BJ (cell line): ENCODE measurements at regions not wholly inside any gene's neighbourhood (a gene's known extent, or its start where the extent isn't known, plus 50 kb on each side); places are given as distances from the start of the nearest gene placed in this dataset.

ENCODE experiments used
- CTCF ChIA-PET: fragments of 350-600 bp; formaldehyde crosslinking; extraction: SDS; loops from one replicate; lab custom pipeline; 2021; ENCODE audit warnings: antibody characterized with exemption, inconsistent platforms; lab: Yijun Ruan, JAX
- POLR2A ChIA-PET: fragments of 300-600 bp; sonication (Branson Sonifier 250); formaldehyde crosslinking; extraction: SDS; loops from one replicate; lab custom pipeline; 2021; ENCODE audit warnings: antibody characterized with exemption; lab: Charles Lee
- DNase-seq: peaks from one replicate; pipeline ENCODE4 v3.0.0-alpha.2; 2011; ENCODE audit warnings: low read depth
- H3K27me3 ChIP-seq: 2 replicates; pipeline ENCODE4 v1.6.0; 2011; ENCODE audit warnings: low read length; ENCODE audit not compliant: control insufficient read depth, insufficient read depth
- H3K36me3 ChIP-seq: 2 replicates; pipeline ENCODE4 v1.5.1; 2011; ENCODE audit warnings: low read length; ENCODE audit not compliant: control insufficient read depth, insufficient read depth
- H3K4me3 ChIP-seq: 2 replicates; pipeline ENCODE4 v1.5.1; 2011; ENCODE audit warnings: low read depth, mild to moderate bottlenecking, control low read depth, low read length
- TF ChIP-seq, protein P1 (sequence below): IDR thresholded peaks from 2 replicates; pipeline ENCODE4 v1.5.1; 2011; ENCODE audit warnings: low read depth, mild to moderate bottlenecking, control low read depth, inconsistent platforms, low read length, moderate library complexity; ENCODE audit not compliant: insufficient read depth

GRCh38 chr20:21653628-21654027 is 51.8 kb upstream of the PAX1 start:
- POLR2A ChIA-PET: no interaction called here
- CTCF ChIA-PET: no interaction called here
- Histone ChIP-seq H3K4me3 (no peak overlapping the region), H3K27me3 (no peaks in the 10 kb centered on the region), H3K36me3 (no peaks in the 10 kb centered on the region)
- TF ChIP-seq, protein P1, sequence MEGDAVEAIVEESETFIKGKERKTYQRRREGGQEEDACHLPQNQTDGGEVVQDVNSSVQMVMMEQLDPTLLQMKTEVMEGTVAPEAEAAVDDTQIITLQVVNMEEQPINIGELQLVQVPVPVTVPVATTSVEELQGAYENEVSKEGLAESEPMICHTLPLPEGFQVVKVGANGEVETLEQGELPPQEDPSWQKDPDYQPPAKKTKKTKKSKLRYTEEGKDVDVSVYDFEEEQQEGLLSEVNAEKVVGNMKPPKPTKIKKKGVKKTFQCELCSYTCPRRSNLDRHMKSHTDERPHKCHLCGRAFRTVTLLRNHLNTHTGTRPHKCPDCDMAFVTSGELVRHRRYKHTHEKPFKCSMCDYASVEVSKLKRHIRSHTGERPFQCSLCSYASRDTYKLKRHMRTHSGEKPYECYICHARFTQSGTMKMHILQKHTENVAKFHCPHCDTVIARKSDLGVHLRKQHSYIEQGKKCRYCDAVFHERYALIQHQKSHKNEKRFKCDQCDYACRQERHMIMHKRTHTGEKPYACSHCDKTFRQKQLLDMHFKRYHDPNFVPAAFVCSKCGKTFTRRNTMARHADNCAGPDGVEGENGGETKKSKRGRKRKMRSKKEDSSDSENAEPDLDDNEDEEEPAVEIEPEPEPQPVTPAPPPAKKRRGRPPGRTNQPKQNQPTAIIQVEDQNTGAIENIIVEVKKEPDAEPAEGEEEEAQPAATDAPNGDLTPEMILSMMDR: no peak
- DNase-seq: no peak

DNA sequence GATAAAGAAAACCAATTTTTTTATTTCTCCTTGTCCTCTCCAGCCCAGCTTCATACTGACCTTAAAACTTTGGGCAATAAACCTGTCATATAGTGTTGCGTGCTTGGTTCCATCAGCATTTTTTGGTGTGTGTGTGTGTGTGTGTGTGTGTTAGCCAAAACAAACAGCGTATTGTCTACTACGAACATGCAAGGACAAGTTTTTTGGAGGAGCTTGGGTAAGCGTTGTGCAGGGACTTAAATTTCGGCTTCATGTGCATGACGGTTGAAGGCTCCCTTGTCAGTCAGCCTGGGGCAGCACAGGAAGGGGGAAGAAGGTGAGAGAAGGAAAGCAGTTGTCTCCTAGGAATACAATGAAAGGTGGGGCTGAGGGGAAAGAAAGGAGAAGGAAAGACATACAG is 62.0 kb upstream of the PAX1 start:
- TF ChIP-seq, protein P1: no peak
- POLR2A ChIA-PET: no interaction called here
- no peak for DNase-seq
- Histone ChIP-seq H3K36me3 (no peaks in the 10 kb centered on the region), H3K4me3 (no peak overlapping the region), H3K27me3 (no peaks in the 10 kb centered on the region)
- CTCF ChIA-PET: no interaction called here

GRCh38 chr20:21640556-21640955 is 64.9 kb upstream of the PAX1 start:
- no peaks in the 10 kb centered on the region for H3K27me3 ChIP-seq
- POLR2A ChIA-PET: no interaction called here
- TF ChIP-seq, protein P1: no peak
- no peak for DNase-seq
- CTCF ChIA-PET: no interaction called here
- no peak overlapping the region for H3K4me3 ChIP-seq
- H3K36me3 ChIP-seq: no peaks in the 10 kb centered on the region

DNA sequence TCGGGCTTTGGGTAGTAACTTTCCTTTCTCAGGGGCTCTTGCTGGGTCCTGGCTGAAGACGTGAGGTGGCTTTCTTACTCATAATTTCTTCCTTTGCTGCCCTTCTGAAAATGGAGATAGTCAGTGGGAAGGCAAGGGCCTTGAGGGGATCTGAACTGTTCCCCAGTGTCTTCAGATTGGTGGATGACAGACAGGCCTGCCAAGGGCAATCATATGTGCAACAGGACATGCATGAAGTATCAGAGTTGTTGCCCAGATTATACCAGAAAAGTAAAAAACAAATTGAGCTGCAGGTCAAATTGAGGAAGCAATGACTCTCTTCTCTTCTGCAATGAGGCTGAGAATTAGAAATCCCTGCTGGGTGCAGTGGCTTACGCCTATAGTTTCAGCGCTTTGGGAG is 71.6 kb upstream of the PAX1 start:
- TF ChIP-seq, protein P1: no peak
- CTCF ChIA-PET: interaction anchor here (0.6 kb wide), 1 partner anchor 86 kb away, joined by 3 read pairs; no protein-coding TSS in a partner anchor

GRCh38 chr20:21632735-21633053 is 72.8 kb upstream of the PAX1 start:
- POLR2A ChIA-PET: no interaction called here
- TF ChIP-seq, protein P1: no peak
- Histone ChIP-seq H3K36me3 (no peaks in the 10 kb centered on the region), H3K27me3 (no peaks in the 10 kb centered on the region), H3K4me3 (no peak overlapping the region)
- CTCF ChIA-PET: no interaction called here
- DNase-seq: no peak

More for the DNA sequence above, 71.6 kb upstream of the PAX1 start:
- POLR2A ChIA-PET: no interaction called here
- no peaks in the 10 kb centered on the region for H3K36me3 ChIP-seq
- no peaks in the 10 kb centered on the region for H3K27me3 ChIP-seq
- no peak for DNase-seq
- H3K4me3 ChIP-seq: no peak overlapping the region
